ENCODE measurements at regions not wholly inside any gene's neighbourhood (a gene's known extent, or its start where the extent isn't known, plus 50 kb on each side); places are given as distances from the start of the nearest gene placed in this dataset.
A peak's percentile ranks its signal among the peaks of the same experiment; 100 is the strongest.

- peak; percentile 58 for DNase-seq
Observed at GRCh38 chr5:51279983-51280706, 103.1 kb upstream of the ISL1 start.

- DNase-seq: no peak
Observed at GRCh38 chr5:51286046-51286445, 97.2 kb upstream of the ISL1 start.

DNA sequence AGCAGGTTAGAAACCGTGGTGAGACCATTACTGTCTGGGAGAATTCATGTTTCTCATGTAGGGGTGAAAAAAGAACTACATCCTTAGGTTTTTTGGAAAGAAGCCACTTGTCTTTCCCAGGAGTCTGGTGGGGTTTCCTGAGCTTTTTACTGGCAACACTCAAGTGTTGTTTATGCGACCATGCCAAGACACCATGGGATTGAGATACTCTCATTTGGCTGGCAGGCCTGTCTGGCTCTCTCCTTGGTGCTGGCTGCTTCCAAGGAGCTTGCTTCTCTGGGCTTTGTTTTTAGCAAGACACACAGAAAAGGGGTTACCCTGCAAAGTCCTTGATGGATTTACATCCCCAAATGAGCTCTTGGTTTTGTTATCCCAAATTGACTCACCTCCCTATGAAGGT is 80.9 kb upstream of the ISL1 start:
- no peak for DNase-seq

GRCh38 chr5:51326844-51327243 is 56.4 kb upstream of the ISL1 start:
- DNase-seq: no peak
